ENCODE measurements at regions not wholly inside any gene's neighbourhood (a gene's known extent, or its start where the extent isn't known, plus 50 kb on each side); places are given as distances from the start of the nearest gene placed in this dataset.

- Histone ChIP-seq H3K4me1 (no peaks in the 10 kb centered on the region), H3K36me3 (no peaks in the 10 kb centered on the region), H3K9me3 (no peaks in the 10 kb centered on the region), H3K4me3 (no peak overlapping the region), H3K27me3 (no peaks in the 10 kb centered on the region), H3K27ac (no peak overlapping the region)
- TF ChIP-seq POLR2A (IDR thresholded peaks at IDR 0.05) (no peak), CTCF (IDR thresholded peaks at IDR 0.05) (no peak), POLR2AphosphoS5 (IDR thresholded peaks at IDR 0.05; ENCODE audit: insufficient read depth in 1 of 2, low read depth in 1 of 2) (no peak)
- intact Hi-C loops (cut with DNase I), result no loop called here
- no peak for DNase-seq (ENCODE audit: extremely low spot score in 2 of 2)
These were observed 517.2 kb downstream of the CAAP1 start for GRCh38 chr9:26375448-26375847.

DNA sequence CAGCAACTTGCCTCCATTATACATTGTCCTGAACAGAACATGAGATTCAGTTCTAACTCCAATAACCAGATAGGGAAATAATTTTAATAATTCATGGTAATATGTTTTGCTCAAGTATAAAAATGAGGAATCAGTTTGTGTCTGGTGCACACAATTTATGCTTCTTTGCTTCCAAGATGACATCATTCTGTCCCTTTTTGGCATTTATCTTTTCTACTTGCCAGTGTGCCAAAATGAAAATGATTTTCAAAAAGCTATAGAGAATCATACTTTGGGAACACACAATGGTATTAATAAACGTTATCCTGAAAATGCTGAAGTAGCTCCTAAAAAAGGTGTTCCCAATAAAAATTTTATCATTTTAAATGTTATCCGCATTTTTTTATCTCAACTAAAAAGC is 519.0 kb downstream of the CAAP1 start:
- no peaks in the 10 kb centered on the region for H3K36me3 ChIP-seq
- TF ChIP-seq POLR2AphosphoS5 (IDR thresholded peaks at IDR 0.05; ENCODE audit: insufficient read depth in 1 of 2, low read depth in 1 of 2) (no peak), POLR2A (IDR thresholded peaks at IDR 0.05) (no peak), CTCF (IDR thresholded peaks at IDR 0.05) (no peak)
- no peaks in the 10 kb centered on the region for H3K4me1 ChIP-seq
- H3K4me3 ChIP-seq, result no peak overlapping the region
- intact Hi-C loops (cut with DNase I), result no loop called here
- H3K27ac ChIP-seq, result no peak overlapping the region
- H3K9me3 ChIP-seq, result no peaks in the 10 kb centered on the region
- no peaks in the 10 kb centered on the region for H3K27me3 ChIP-seq
- no peak for DNase-seq (ENCODE audit: extremely low spot score in 2 of 2)

GRCh38 chr9:26371236-26371635 is 521.4 kb downstream of the CAAP1 start:
- Histone ChIP-seq H3K27ac (no peak overlapping the region), H3K4me1 (no peaks in the 10 kb centered on the region), H3K9me3 (no peaks in the 10 kb centered on the region), H3K36me3 (no peaks in the 10 kb centered on the region), H3K4me3 (no peak overlapping the region), H3K27me3 (no peaks in the 10 kb centered on the region)
- TF ChIP-seq POLR2A (IDR thresholded peaks at IDR 0.05) (no peak), POLR2AphosphoS5 (IDR thresholded peaks at IDR 0.05; ENCODE audit: insufficient read depth in 1 of 2, low read depth in 1 of 2) (no peak), CTCF (IDR thresholded peaks at IDR 0.05) (no peak)
- intact Hi-C loops (cut with DNase I), result no loop called here
- no peak for DNase-seq (ENCODE audit: extremely low spot score in 2 of 2)

- Histone ChIP-seq H3K27ac (no peak overlapping the region), H3K36me3 (no peaks in the 10 kb centered on the region), H3K9me3 (no peaks in the 10 kb centered on the region), H3K4me1 (no peaks in the 10 kb centered on the region), H3K27me3 (no peaks in the 10 kb centered on the region), H3K4me3 (no peak overlapping the region)
- TF ChIP-seq CTCF (IDR thresholded peaks at IDR 0.05), result no peak
- no peak for TF ChIP-seq POLR2AphosphoS5 (IDR thresholded peaks at IDR 0.05; ENCODE audit: insufficient read depth in 1 of 2, low read depth in 1 of 2)
- TF ChIP-seq POLR2A (IDR thresholded peaks at IDR 0.05), result no peak
- intact Hi-C loops (cut with DNase I), result no loop called here
- DNase-seq (ENCODE audit: extremely low spot score in 2 of 2), result no peak
These were observed 523.5 kb downstream of the CAAP1 start for GRCh38 chr9:26369093-26369492.

GRCh38 chr9:26368241-26368640 is 524.4 kb downstream of the CAAP1 start:
- TF ChIP-seq POLR2AphosphoS5 (IDR thresholded peaks at IDR 0.05; ENCODE audit: insufficient read depth in 1 of 2, low read depth in 1 of 2) (no peak), CTCF (IDR thresholded peaks at IDR 0.05) (no peak), POLR2A (IDR thresholded peaks at IDR 0.05) (no peak)
- no peak overlapping the region for H3K4me3 ChIP-seq
- intact Hi-C loops (cut with DNase I), result no loop called here
- H3K9me3 ChIP-seq, result no peaks in the 10 kb centered on the region
- no peak for DNase-seq (ENCODE audit: extremely low spot score in 2 of 2)
- no peak overlapping the region for H3K27ac ChIP-seq
- H3K27me3 ChIP-seq, result no peaks in the 10 kb centered on the region
- H3K36me3 ChIP-seq, result no peaks in the 10 kb centered on the region
- no peaks in the 10 kb centered on the region for H3K4me1 ChIP-seq
